ENCODE measurements at regions not wholly inside any gene's neighbourhood (a gene's known extent, or its start where the extent isn't known, plus 50 kb on each side); places are given as distances from the start of the nearest gene placed in this dataset.

DNA sequence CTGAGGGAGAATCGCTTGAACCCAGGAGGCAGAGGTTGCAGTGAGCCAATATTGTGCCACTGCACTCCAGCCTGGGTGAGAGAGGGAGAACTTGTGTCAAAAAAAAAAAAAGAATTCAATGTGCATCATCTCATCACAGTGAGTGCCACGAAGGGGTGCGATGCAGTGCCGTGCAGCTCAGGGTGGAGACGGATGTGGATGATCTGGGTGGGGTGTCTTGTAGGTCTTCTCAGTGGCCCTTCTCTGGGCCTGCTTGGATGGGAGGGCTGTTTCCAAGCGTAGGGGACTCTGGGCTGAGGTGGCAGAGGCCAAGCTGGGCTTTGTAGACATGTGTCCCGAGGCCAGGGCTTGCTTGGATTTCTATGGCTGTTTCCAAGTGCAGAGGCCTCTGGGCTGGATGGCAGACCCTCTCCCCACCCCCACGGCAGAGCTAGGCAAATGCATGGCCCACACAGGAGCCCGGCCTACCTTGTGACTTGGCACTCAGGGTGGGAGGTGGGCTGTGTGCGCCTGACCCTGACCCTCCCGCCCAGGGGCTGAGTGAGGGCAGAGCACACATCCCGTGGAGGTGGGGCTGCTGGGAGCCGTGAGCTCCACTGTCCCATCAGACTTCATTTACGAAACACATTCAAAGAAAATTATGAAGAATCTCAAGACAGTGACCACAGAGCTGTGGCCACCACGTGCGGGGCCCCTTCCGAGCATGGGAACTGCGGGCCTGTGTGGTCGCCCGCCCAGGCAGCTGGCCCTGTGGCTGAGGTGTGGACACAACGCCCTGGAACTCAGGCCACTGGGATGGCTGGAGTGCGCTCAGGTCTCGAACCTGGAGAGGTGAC, 76.4 kb downstream of the ASB1 start:
- no peak for TF ChIP-seq EZH2 (IDR thresholded peaks at IDR 0.05; ENCODE audit: borderline replicate concordance, low read length)
- TF ChIP-seq, protein P1, sequence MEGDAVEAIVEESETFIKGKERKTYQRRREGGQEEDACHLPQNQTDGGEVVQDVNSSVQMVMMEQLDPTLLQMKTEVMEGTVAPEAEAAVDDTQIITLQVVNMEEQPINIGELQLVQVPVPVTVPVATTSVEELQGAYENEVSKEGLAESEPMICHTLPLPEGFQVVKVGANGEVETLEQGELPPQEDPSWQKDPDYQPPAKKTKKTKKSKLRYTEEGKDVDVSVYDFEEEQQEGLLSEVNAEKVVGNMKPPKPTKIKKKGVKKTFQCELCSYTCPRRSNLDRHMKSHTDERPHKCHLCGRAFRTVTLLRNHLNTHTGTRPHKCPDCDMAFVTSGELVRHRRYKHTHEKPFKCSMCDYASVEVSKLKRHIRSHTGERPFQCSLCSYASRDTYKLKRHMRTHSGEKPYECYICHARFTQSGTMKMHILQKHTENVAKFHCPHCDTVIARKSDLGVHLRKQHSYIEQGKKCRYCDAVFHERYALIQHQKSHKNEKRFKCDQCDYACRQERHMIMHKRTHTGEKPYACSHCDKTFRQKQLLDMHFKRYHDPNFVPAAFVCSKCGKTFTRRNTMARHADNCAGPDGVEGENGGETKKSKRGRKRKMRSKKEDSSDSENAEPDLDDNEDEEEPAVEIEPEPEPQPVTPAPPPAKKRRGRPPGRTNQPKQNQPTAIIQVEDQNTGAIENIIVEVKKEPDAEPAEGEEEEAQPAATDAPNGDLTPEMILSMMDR (conservative IDR thresholded peaks at IDR 0.05 in 1 of 2, IDR thresholded peaks at IDR 0.05 in 1 of 2; ENCODE audit: extremely low read depth in 1 of 2, insufficient read depth in 1 of 2, low read depth in 1 of 2, low read length in 2 of 2): no peak
